ENCODE measurements at regions not wholly inside any gene's neighbourhood (a gene's known extent, or its start where the extent isn't known, plus 50 kb on each side); places are given as distances from the start of the nearest gene placed in this dataset.

DNA sequence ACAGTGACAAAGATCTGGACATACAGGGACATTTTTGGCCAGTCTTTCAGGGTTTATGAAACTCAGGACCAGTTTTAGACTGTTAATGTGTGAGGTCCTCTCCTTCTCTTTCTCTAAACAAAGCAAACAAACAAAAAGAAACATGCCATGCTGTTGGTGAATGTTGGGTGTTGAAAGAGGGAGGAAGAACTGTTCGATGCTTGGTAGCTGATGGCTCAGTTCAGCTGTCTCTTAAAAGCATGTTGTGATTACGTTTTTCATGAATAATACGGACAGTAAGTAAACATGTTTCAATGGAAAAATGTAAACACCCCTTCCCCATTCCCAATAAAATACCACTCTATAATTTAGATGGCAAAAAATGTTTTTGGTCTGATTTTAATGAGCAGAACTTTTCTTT lies 219.1 kb downstream of the SEC23IP start:
- TF ChIP-seq EZH2 (IDR thresholded peaks at IDR 0.05; ENCODE audit: borderline replicate concordance), result no peak
- TF ChIP-seq, protein P1, sequence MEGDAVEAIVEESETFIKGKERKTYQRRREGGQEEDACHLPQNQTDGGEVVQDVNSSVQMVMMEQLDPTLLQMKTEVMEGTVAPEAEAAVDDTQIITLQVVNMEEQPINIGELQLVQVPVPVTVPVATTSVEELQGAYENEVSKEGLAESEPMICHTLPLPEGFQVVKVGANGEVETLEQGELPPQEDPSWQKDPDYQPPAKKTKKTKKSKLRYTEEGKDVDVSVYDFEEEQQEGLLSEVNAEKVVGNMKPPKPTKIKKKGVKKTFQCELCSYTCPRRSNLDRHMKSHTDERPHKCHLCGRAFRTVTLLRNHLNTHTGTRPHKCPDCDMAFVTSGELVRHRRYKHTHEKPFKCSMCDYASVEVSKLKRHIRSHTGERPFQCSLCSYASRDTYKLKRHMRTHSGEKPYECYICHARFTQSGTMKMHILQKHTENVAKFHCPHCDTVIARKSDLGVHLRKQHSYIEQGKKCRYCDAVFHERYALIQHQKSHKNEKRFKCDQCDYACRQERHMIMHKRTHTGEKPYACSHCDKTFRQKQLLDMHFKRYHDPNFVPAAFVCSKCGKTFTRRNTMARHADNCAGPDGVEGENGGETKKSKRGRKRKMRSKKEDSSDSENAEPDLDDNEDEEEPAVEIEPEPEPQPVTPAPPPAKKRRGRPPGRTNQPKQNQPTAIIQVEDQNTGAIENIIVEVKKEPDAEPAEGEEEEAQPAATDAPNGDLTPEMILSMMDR (IDR thresholded peaks at IDR 0.05; ENCODE audit: poor library complexity), result no peak
